ENCODE measurements at regions not wholly inside any gene's neighbourhood (a gene's known extent, or its start where the extent isn't known, plus 50 kb on each side); places are given as distances from the start of the nearest gene placed in this dataset.

- H2AFZ ChIP-seq (ENCODE audit: low read length) = no peak overlapping the region
- no peak overlapping the region for H3K4me3 ChIP-seq (ENCODE audit: insufficient read depth, low read length)
- H3K4me2 ChIP-seq (ENCODE audit: insufficient read depth, low read length) = no peak overlapping the region
- DNase-seq (ENCODE audit: insufficient read length, low spot score, missing footprints) = no peak
- H3K27me3 ChIP-seq (ENCODE audit: insufficient read depth, low read length) = no peaks in the 10 kb centered on the region
- H3K36me3 ChIP-seq (ENCODE audit: insufficient read depth, low read length) = no peaks in the 10 kb centered on the region
- H3K9me3 ChIP-seq (ENCODE audit: low read depth, low read length) = no peaks in the 10 kb centered on the region
- H3K79me2 ChIP-seq (ENCODE audit: insufficient read depth, low read length) = no peaks in the 10 kb centered on the region
- no peak for TF ChIP-seq CTCF (IDR thresholded peaks at IDR 0.05; ENCODE audit: extremely low read depth, low read depth, low read length)
- no peak overlapping the region for H3K27ac ChIP-seq (ENCODE audit: low read depth, low read length)
- no peaks in the 10 kb centered on the region for H3K4me1 ChIP-seq (ENCODE audit: insufficient read depth, low read length)
- H4K20me1 ChIP-seq (ENCODE audit: insufficient read depth, low read length) = no peaks in the 10 kb centered on the region
These were observed 63.8 kb upstream of the CCNG1 start for GRCh38 chr5:163373436-163374084.

- Histone ChIP-seq H3K9me3 (ENCODE audit: low read depth, low read length) (no peaks in the 10 kb centered on the region), H3K4me3 (ENCODE audit: insufficient read depth, low read length) (no peak overlapping the region)
- no peak for DNase-seq (ENCODE audit: insufficient read length, low spot score, missing footprints)
These were observed 59.4 kb upstream of the CCNG1 start for GRCh38 chr5:163377982-163378381.

GRCh38 chr5:163379298-163380155 lies 57.9 kb upstream of the CCNG1 start:
- DNase-seq (ENCODE audit: insufficient read length, low spot score, missing footprints) = no peak
- no peaks in the 10 kb centered on the region for H3K36me3 ChIP-seq (ENCODE audit: insufficient read depth, low read length)
- H3K4me1 ChIP-seq (ENCODE audit: insufficient read depth, low read length) = peaks cover 13% of the 10 kb centered on the region
- TF ChIP-seq CTCF (IDR thresholded peaks at IDR 0.05; ENCODE audit: extremely low read depth, low read depth, low read length) = no peak
- no peaks in the 10 kb centered on the region for H3K79me2 ChIP-seq (ENCODE audit: insufficient read depth, low read length)
- H3K4me2 ChIP-seq (ENCODE audit: insufficient read depth, low read length) = peak overlapping the region; percentile 48
- no peak overlapping the region for H3K4me3 ChIP-seq (ENCODE audit: insufficient read depth, low read length)
- H4K20me1 ChIP-seq (ENCODE audit: insufficient read depth, low read length) = no peaks in the 10 kb centered on the region
- no peak overlapping the region for H2AFZ ChIP-seq (ENCODE audit: low read length)
- peak overlapping the region; percentile 5 for H3K27ac ChIP-seq (ENCODE audit: low read depth, low read length)
- no peaks in the 10 kb centered on the region for H3K27me3 ChIP-seq (ENCODE audit: insufficient read depth, low read length)
- H3K9me3 ChIP-seq (ENCODE audit: low read depth, low read length) = no peaks in the 10 kb centered on the region

More at GRCh38 chr5:163377982-163378381, 59.4 kb upstream of the CCNG1 start:
- Histone ChIP-seq H3K27ac (ENCODE audit: low read depth, low read length) (no peak overlapping the region), H3K27me3 (ENCODE audit: insufficient read depth, low read length) (no peaks in the 10 kb centered on the region), H3K4me2 (ENCODE audit: insufficient read depth, low read length) (no peak overlapping the region), H4K20me1 (ENCODE audit: insufficient read depth, low read length) (no peaks in the 10 kb centered on the region), H3K36me3 (ENCODE audit: insufficient read depth, low read length) (no peaks in the 10 kb centered on the region), H2AFZ (ENCODE audit: low read length) (no peak overlapping the region), H3K79me2 (ENCODE audit: insufficient read depth, low read length) (no peaks in the 10 kb centered on the region), H3K4me1 (ENCODE audit: insufficient read depth, low read length) (peaks cover 13% of the 10 kb centered on the region)
- TF ChIP-seq CTCF (IDR thresholded peaks at IDR 0.05; ENCODE audit: extremely low read depth, low read depth, low read length) = no peak

DNA sequence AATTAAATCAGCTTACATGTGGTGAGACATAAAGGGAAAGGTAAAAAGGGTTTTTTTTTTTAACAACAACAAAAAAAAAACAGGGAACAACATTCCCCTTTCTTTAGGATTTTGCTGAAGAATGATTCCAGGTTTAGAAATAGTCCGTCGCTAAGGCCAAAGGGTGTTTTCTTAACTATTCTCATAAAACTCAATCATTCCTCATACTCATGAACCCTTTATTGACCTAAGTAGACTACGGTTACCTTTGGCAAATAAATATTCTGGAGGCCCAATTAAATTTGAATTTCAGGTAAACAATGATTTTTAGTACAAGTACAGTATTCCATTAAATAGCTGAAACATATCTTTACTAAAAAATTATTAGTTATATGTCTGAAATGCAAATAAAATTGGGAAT lies 55.6 kb upstream of the CCNG1 start:
- Histone ChIP-seq H3K4me3 (ENCODE audit: insufficient read depth, low read length) (no peak overlapping the region), H4K20me1 (ENCODE audit: insufficient read depth, low read length) (no peaks in the 10 kb centered on the region), H3K27ac (ENCODE audit: low read depth, low read length) (no peak overlapping the region), H3K9me3 (ENCODE audit: low read depth, low read length) (no peaks in the 10 kb centered on the region), H3K79me2 (ENCODE audit: insufficient read depth, low read length) (no peaks in the 10 kb centered on the region), H2AFZ (ENCODE audit: low read length) (no peak overlapping the region), H3K36me3 (ENCODE audit: insufficient read depth, low read length) (no peaks in the 10 kb centered on the region), H3K4me1 (ENCODE audit: insufficient read depth, low read length) (peaks cover 13% of the 10 kb centered on the region), H3K27me3 (ENCODE audit: insufficient read depth, low read length) (no peaks in the 10 kb centered on the region), H3K4me2 (ENCODE audit: insufficient read depth, low read length) (no peak overlapping the region)
- TF ChIP-seq CTCF (IDR thresholded peaks at IDR 0.05; ENCODE audit: extremely low read depth, low read depth, low read length) = no peak
- DNase-seq (ENCODE audit: insufficient read length, low spot score, missing footprints) = no peak

Measured in osteoblast (primary cell).